SK-N-SH (cell line): ENCODE measurements at regions not wholly inside any gene's neighbourhood (a gene's known extent, or its start where the extent isn't known, plus 50 kb on each side); places are given as distances from the start of the nearest gene placed in this dataset.
"Not testable (repeated sequence)": the region's sequence is repeated elsewhere in the genome, so short reads cannot be mapped to it uniquely, and the experiment has no call there.

ENCODE experiments used
- CTCF ChIA-PET: fragments of 300-600, 350-600 bp; formaldehyde crosslinking; extraction: SDS; loops from one replicate; lab custom pipeline; 2021; lab: Yijun Ruan, JAX
- POLR2A ChIA-PET: fragments of 350-600 bp; sonication (Branson Sonifier 250); formaldehyde crosslinking; extraction: SDS; loops from one replicate; lab custom pipeline; 2020; ENCODE audit warnings: antibody characterized with exemption, inconsistent platforms; lab: Yijun Ruan, JAX
- DNase-seq: peaks from one replicate; pipeline ENCODE4 v3.0.0; 2012
- H2AFZ ChIP-seq: fragments of 200-600 bp; sonication (generic); 2 replicates; pipeline ENCODE4 v1.8.1; 2016; ENCODE audit warnings: antibody characterized with exemption, mild to moderate bottlenecking, low read depth
- H3F3A ChIP-seq: fragments of 200-600 bp; sonication (generic); replicated peaks from 2 replicates; pipeline ENCODE3; 2016; ENCODE audit warnings: antibody characterized with exemption, mild to moderate bottlenecking; ENCODE audit not compliant: insufficient read depth
- H3K27ac ChIP-seq, 2 experiments: fragments of 200-500 bp in 1 of 2; fragments of 200-600 bp in 1 of 2; sonication (Bioruptor generic) in 1 of 2; sonication (generic), shearing (Covaris generic) in 1 of 2; 2 replicates each; pipeline versions ENCODE4 v1.5.1 to v1.6.1; 2014 to 2016; ENCODE audit warnings: low read depth in 2 of 2, inconsistent platforms in 1 of 2, low read length in 1 of 2, mild to moderate bottlenecking in 1 of 2, mixed read lengths in 1 of 2
- H3K27me3 ChIP-seq: fragments of 200-600 bp; sonication (generic), shearing (Covaris generic); 2 replicates; pipeline ENCODE4 v1.6.1; 2016; ENCODE audit warnings: mixed run types; ENCODE audit not compliant: insufficient read depth
- H3K36me3 ChIP-seq, 2 experiments: fragments of 200-500 bp in 1 of 2; fragments of 200-600 bp in 1 of 2; sonication (Bioruptor generic) in 1 of 2; sonication (generic) in 1 of 2; replicated peaks in 1 of 2; 2 replicates each; pipeline versions ENCODE3 to v1.5.1; 2014 to 2016; ENCODE audit warnings: low read length in 1 of 2, mild to moderate bottlenecking in 1 of 2; ENCODE audit not compliant: insufficient read depth in 2 of 2, control insufficient read depth in 1 of 2
- H3K4me1 ChIP-seq, 2 experiments: fragments of 200-500 bp in 1 of 2; fragments of 200-600 bp in 1 of 2; sonication (Bioruptor generic) in 1 of 2; sonication (generic), shearing (Covaris generic) in 1 of 2; 2 replicates each; pipeline versions ENCODE4 v1.5.1 to v1.6.1; 2014 to 2016; ENCODE audit warnings: low read depth in 1 of 2, low read length in 1 of 2, mixed run types in 1 of 2; ENCODE audit not compliant: insufficient read depth in 2 of 2, control insufficient read depth in 1 of 2
- H3K4me2 ChIP-seq: fragments of 200-600 bp; sonication (generic), shearing (Covaris generic); 2 replicates; pipeline ENCODE4 v1.6.1; 2017; ENCODE audit warnings: mixed run types
- H3K4me3 ChIP-seq, 2 experiments: fragments of 200-500 bp in 1 of 2; fragments of 200-600 bp in 1 of 2; sonication (Bioruptor generic) in 1 of 2; sonication (generic), shearing (Covaris generic) in 1 of 2; 2 replicates each; pipeline versions ENCODE4 v1.5.1 to v1.8.1; 2014 to 2016; ENCODE audit warnings: low read depth in 2 of 2, inconsistent platforms in 1 of 2, low read length in 1 of 2, mild to moderate bottlenecking in 1 of 2, mixed read lengths in 1 of 2, moderate library complexity in 1 of 2
- H3K79me2 ChIP-seq: fragments of 200-600 bp; sonication (generic); 2 replicates; pipeline ENCODE4 v1.8.1; 2017; ENCODE audit warnings: mild to moderate bottlenecking; ENCODE audit not compliant: insufficient read depth
- H3K9ac ChIP-seq: fragments of 200-600 bp; sonication (generic); 2 replicates; pipeline ENCODE4 v1.6.1; 2017; ENCODE audit warnings: mixed run types
- H3K9me2 ChIP-seq: fragments of 200-600 bp; sonication (generic); 2 replicates; pipeline ENCODE4 v1.6.1; 2017; ENCODE audit warnings: mixed run types
- H3K9me3 ChIP-seq: fragments of 200-600 bp; sonication (generic); 2 replicates; pipeline ENCODE4 v1.6.1; 2017; ENCODE audit warnings: mixed run types, mild to moderate bottlenecking, moderate library complexity
- H4K20me1 ChIP-seq: fragments of 200-600 bp; sonication (generic); 2 replicates; pipeline ENCODE4 v1.6.1; 2017; ENCODE audit warnings: mild to moderate bottlenecking, mixed run types; ENCODE audit not compliant: insufficient read depth
- CHD2 ChIP-seq: fragments of 150-350 bp; IDR thresholded peaks from 2 replicates; pipeline ENCODE4 v1.6.1; 2018; ENCODE audit warnings: low read length; ENCODE audit not compliant: partially characterized antibody
- MXI1 ChIP-seq: IDR thresholded peaks from 2 replicates; pipeline ENCODE4 v1.6.1; 2012; ENCODE audit warnings: mild to moderate bottlenecking, low read depth, low read length, improper control_type of control experiment
- NFIC ChIP-seq: IDR thresholded peaks from 2 replicates; pipeline ENCODE4 v1.4.0; 2012; ENCODE audit warnings: borderline replicate concordance
- RCOR1 ChIP-seq: fragments of 150-350 bp; IDR thresholded peaks from 2 replicates; pipeline ENCODE4 v1.6.1; 2017; ENCODE audit warnings: antibody characterized with exemption, low read length
- WGBS: methylation state at CpG from one replicate; pipeline ENCODE4 v1.1.6; 2017; ENCODE audit warnings: low lambda C conversion rate; 5-methylcytosine and 5-hydroxymethylcytosine counted together
- TF ChIP-seq, protein P1 (sequence below): IDR thresholded peaks from 2 replicates; pipeline ENCODE4 v1.4.0; 2012; ENCODE audit warnings: low read depth
- TF ChIP-seq, protein P2 (sequence below): fragments of 200-600 bp; sonication (generic); IDR thresholded peaks from 2 replicates; pipeline ENCODE4 v1.6.1; 2017; ENCODE audit warnings: antibody characterized with exemption, mild to moderate bottlenecking, moderate library complexity

DNA sequence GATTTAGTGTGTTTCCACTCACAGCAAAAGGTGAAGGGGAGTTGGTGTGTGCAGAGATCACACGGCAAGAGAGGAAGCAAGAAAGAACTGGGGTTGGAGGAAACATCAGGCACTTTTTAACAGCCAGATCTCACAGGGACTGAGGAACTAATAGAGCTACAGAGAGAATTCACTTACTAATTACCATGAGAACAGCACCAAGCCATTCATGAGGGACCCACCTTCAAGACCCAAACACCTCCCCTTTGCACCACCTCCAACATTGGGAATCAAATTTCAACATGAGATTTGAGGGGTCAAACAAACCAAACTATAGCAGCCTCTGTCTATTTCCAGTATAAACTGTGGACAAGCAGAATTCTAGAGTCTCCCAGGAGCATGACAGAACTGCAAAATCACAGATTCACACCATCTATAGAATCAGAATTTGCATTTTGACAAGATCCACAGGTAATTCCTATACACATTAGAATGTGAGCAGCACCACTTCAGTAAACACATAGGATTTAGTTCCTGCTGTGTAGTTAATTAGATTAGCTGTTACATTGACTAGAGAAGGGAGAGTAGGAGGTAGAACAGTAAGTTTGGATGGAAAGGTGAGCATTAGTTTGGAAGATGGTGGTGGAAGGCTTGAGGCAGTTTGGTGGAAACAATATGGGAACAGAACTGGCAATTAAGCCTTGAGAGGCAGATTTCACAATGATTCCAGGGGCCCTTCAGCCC lies 311.7 kb downstream of the NSUN3 start:
- 56% methylated on average over 1 of the region's 1 CpG for WGBS
- H3K36me3 ChIP-seq, result no peaks in the 10 kb centered on the region
- ChIA-PET CTCF (no interaction called here), POLR2A (no interaction called here)
- no peaks in the 10 kb centered on the region for H3K9me3 ChIP-seq
- TF ChIP-seq, protein P1, sequence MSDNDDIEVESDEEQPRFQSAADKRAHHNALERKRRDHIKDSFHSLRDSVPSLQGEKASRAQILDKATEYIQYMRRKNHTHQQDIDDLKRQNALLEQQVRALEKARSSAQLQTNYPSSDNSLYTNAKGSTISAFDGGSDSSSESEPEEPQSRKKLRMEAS, result no peak
- TF ChIP-seq RCOR1 (no peak), NFIC (no peak), CHD2 (no peak), MXI1 (no peak)
- TF ChIP-seq, protein P2, sequence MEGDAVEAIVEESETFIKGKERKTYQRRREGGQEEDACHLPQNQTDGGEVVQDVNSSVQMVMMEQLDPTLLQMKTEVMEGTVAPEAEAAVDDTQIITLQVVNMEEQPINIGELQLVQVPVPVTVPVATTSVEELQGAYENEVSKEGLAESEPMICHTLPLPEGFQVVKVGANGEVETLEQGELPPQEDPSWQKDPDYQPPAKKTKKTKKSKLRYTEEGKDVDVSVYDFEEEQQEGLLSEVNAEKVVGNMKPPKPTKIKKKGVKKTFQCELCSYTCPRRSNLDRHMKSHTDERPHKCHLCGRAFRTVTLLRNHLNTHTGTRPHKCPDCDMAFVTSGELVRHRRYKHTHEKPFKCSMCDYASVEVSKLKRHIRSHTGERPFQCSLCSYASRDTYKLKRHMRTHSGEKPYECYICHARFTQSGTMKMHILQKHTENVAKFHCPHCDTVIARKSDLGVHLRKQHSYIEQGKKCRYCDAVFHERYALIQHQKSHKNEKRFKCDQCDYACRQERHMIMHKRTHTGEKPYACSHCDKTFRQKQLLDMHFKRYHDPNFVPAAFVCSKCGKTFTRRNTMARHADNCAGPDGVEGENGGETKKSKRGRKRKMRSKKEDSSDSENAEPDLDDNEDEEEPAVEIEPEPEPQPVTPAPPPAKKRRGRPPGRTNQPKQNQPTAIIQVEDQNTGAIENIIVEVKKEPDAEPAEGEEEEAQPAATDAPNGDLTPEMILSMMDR, result no peak
- no peaks in the 10 kb centered on the region for H3K4me1 ChIP-seq
- H3K27ac ChIP-seq, result no peak overlapping the region
- no peak overlapping the region for H3K4me2 ChIP-seq
- no peak overlapping the region for H3K9ac ChIP-seq
- H3K4me3 ChIP-seq, result no peak overlapping the region
- no peak overlapping the region for H2AFZ ChIP-seq
- no peaks in the 10 kb centered on the region for H4K20me1 ChIP-seq
- no peaks in the 10 kb centered on the region for H3K79me2 ChIP-seq
- H3K27me3 ChIP-seq, result no peaks in the 10 kb centered on the region
- H3F3A ChIP-seq, result peaks cover 3% of the 10 kb centered on the region
- DNase-seq, result no peak
- no peaks in the 10 kb centered on the region for H3K9me2 ChIP-seq

DNA sequence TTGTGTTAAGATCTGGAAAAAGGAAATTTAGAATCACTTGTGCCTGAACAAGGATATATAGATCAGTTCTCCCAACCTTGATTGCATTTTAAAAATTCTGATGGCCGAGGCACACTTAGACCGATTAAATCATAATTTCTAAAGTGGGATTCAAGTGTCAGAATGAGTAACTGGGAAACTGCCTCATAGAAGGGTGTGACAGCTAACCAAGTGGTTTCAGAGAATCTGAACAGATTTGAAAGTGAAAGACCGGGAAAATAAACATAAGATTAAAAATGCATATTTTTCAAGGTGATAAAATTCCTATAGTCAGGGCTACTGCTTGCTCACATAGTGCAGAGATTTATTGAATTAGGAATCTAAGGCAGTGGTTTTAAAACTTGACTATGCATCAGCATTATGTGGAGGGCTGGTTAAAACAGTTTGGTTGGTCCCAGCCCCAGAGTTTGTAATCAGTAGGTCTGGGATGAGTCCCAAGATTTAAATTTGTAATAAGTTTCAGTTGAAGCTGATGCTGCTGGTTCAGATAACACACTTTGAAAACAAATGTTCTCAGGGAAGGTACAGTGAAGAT lies 314.3 kb downstream of the NSUN3 start:
- CTCF ChIA-PET, DNase-seq, H3K9me2 ChIP-seq, H3F3A ChIP-seq, H3K4me2 ChIP-seq, H3K27ac ChIP-seq, H4K20me1 ChIP-seq, H3K4me3 ChIP-seq, H3K9me3 ChIP-seq, H3K9ac ChIP-seq, H3K79me2 ChIP-seq, POLR2A ChIA-PET, H3K4me1 ChIP-seq, H3K27me3 ChIP-seq, H3K36me3 ChIP-seq, H2AFZ ChIP-seq: not testable (repeated sequence)
- 67% methylated on average over 3 of the region's 3 CpGs for WGBS

DNA sequence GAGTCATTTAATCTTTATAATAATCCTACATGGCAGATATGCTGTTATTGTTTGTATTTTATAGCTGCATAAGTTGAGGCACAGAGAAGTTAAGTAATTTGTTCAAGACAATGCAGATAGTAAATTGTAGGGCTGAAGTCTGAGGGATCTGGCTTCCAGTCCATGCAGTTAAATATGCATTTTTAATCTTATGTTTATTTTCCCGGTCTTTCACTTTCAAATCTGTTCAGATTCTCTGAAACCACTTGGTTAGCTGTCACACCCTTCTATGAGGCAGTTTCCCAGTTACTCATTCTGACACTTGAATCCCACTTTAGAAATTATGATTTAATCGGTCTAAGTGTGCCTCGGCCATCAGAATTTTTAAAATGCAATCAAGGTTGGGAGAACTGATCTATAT lies 315.0 kb downstream of the NSUN3 start:
- H4K20me1 ChIP-seq, DNase-seq, H3K79me2 ChIP-seq, H2AFZ ChIP-seq, H3F3A ChIP-seq, H3K27ac ChIP-seq, H3K9ac ChIP-seq, H3K27me3 ChIP-seq, POLR2A ChIA-PET, H3K9me3 ChIP-seq, H3K4me2 ChIP-seq, H3K4me3 ChIP-seq, H3K36me3 ChIP-seq, CTCF ChIA-PET, H3K9me2 ChIP-seq, H3K4me1 ChIP-seq: not testable (repeated sequence)
- WGBS, result 65% methylated on average over 2 of the region's 3 CpGs
